Body of pancreas (tissue), 4 donors: ENCODE measurements at regions not wholly inside any gene's neighbourhood (a gene's known extent, or its start where the extent isn't known, plus 50 kb on each side); places are given as distances from the start of the nearest gene placed in this dataset.

Experiments
- ATAC-seq: fragments of 150-250 bp; one replicate; pipeline ENCODE4 v1.9.1; 2016
- DNase-seq, 4 donors: peaks; one replicate each; pipeline ENCODE4 v3.0.0-alpha.2; 2019
- H3K27ac ChIP-seq, 4 donors: fragments of 200-600 bp; sonication (generic); 1 replicate in 3 of 4; 2 replicates in 1 of 4; pipeline versions ENCODE4 v1.5.1 to v1.6.1; 2016 to 2019; ENCODE audit warnings: mild to moderate bottlenecking in 1 of 4, mixed read lengths in 1 of 4, moderate library complexity in 1 of 4
- H3K27me3 ChIP-seq, 2 donors: fragments of 200-600 bp; sonication (generic); one replicate each; pipeline ENCODE4 v1.6.0; 2016; ENCODE audit warnings: mild to moderate bottlenecking in 1 of 2
- H3K36me3 ChIP-seq, 2 donors: fragments of 200-600 bp; sonication (generic); replicated peaks in 1 of 2; 2 replicates each; pipeline ENCODE4 v1.5.1; 2016; ENCODE audit warnings: low read depth in 2 of 2; ENCODE audit not compliant: insufficient read depth in 1 of 2
- H3K4me1 ChIP-seq: fragments of 200-600 bp; sonication (generic); one replicate; pipeline ENCODE4 v1.6.0; 2016
- H3K4me3 ChIP-seq, 2 donors: fragments of 200-600 bp; sonication (generic); 1 replicate in 1 of 2; 2 replicates in 1 of 2; pipeline ENCODE4 v1.5.1; 2016 to 2019
- H3K9me3 ChIP-seq, 3 donors: fragments of 200-600 bp; sonication (generic); 1 replicate in 2 of 3; 2 replicates in 1 of 3; pipeline ENCODE4 v1.5.1; 2016
- POLR2A ChIP-seq, 3 donors: fragments of 450-650 bp; IDR thresholded peaks; one replicate each; pipeline ENCODE4 v1.6.1; 2016; ENCODE audit warnings: antibody characterized with exemption in 3 of 3, mild to moderate bottlenecking in 2 of 3
- WGBS, 2 donors: methylation state at CpG; one replicate each; pipeline ENCODE4 v1.1.5; 2017; 5-methylcytosine and 5-hydroxymethylcytosine counted together
- intact Hi-C: fragments of 100-400 bp; cut with DNase I; formaldehyde crosslinking; loops from one replicate; pipeline ENCODE4 v1.15.1; 2023
- TF ChIP-seq, protein P1 (sequence below), 7 experiments: fragments of 450-650 bp in 4 of 7; fragments of 200-600 bp in 3 of 7; sonication (generic) in 3 of 7; IDR thresholded peaks; one replicate each; pipeline ENCODE4 v1.5.1; 2016 to 2019; ENCODE audit warnings: antibody characterized with exemption in 7 of 7

DNA sequence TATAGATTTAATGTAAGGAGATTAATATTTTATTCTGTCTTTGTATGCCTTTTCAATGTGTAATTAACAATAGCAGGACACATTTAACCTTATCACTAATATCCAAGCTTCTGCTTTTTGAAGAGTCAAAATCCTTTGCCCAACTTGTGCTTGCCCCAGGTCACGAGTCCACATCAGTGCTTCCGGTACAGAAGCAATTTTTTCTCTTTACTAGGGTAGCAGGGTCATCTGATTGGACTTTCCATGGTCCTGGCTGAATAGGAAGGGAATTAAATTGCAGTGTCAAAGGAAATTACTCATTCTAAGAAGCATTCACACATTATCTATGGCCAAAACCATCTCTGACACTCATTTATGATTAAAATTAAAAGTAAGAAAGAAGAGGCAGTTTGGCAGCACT, 460.5 kb upstream of the ADGRL2 start:
- intact Hi-C loops = no loop called here
- Histone ChIP-seq H3K4me3 (no peak overlapping the region), H3K36me3 (no peaks in the 10 kb centered on the region), H3K27ac (no peak overlapping the region), H3K27me3 (no peaks in the 10 kb centered on the region), H3K4me1 (no peaks in the 10 kb centered on the region), H3K9me3 (no peaks in the 10 kb centered on the region)
- ATAC-seq (no peak), DNase-seq (no peak)
- 41 to 55% methylated on average over 2 of the region's 2 CpGs for WGBS, 2 donors
- no peak for TF ChIP-seq POLR2A (IDR thresholded peaks at IDR 0.05)
- TF ChIP-seq, protein P1, sequence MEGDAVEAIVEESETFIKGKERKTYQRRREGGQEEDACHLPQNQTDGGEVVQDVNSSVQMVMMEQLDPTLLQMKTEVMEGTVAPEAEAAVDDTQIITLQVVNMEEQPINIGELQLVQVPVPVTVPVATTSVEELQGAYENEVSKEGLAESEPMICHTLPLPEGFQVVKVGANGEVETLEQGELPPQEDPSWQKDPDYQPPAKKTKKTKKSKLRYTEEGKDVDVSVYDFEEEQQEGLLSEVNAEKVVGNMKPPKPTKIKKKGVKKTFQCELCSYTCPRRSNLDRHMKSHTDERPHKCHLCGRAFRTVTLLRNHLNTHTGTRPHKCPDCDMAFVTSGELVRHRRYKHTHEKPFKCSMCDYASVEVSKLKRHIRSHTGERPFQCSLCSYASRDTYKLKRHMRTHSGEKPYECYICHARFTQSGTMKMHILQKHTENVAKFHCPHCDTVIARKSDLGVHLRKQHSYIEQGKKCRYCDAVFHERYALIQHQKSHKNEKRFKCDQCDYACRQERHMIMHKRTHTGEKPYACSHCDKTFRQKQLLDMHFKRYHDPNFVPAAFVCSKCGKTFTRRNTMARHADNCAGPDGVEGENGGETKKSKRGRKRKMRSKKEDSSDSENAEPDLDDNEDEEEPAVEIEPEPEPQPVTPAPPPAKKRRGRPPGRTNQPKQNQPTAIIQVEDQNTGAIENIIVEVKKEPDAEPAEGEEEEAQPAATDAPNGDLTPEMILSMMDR (IDR thresholded peaks at IDR 0.05) = no peak

DNA sequence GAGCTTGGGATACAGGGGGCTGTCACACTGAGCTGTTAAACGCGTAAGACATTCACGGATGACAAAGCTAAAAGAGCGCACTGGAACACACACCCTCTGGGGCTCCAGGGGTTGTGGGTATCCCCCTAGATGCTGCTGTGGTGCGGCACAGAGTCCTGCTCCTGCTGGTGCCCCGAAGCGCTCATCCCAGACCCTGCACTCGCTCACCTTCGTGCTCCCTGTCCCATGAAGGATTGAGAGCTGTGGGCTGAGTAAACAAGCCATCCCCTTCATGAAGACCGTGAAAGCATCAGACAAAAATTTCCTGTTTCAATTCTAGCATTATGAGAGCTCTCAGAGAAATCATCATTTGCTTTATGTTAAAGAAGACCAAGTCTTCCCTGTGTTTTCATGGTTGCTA, 463.5 kb upstream of the ADGRL2 start:
- Histone ChIP-seq H3K36me3 (no peaks in the 10 kb centered on the region), H3K4me3 (no peak overlapping the region), H3K4me1 (no peaks in the 10 kb centered on the region), H3K27me3 (no peaks in the 10 kb centered on the region), H3K27ac (no peak overlapping the region), H3K9me3 (no peaks in the 10 kb centered on the region)
- TF ChIP-seq, protein P1 (IDR thresholded peaks at IDR 0.05) = no peak
- no peak for TF ChIP-seq POLR2A (IDR thresholded peaks at IDR 0.05)
- ATAC-seq = no peak
- intact Hi-C loops = no loop called here
- WGBS, 2 donors = 85 to 89% methylated on average over 10 of the region's 10 CpGs
- no peak for DNase-seq

DNA sequence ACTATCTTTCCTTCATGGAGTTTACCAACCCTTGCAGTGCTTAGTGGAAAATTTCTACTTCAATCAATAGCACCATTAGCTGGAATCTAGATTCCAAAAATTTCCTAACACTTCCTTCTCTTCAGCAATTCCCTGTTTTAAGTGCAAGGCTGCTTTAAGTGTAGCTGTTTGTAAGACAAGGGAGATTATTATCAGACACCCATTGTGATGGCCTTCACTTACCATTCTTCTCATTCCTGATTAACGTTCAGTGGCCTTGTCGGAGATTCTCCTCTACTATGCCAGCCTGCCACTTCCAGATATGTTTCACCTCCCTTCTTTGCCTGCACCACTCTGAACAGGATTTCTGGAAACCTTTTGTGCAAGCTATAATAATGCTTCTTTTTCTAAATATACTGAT, 464.9 kb upstream of the ADGRL2 start:
- no peak overlapping the region for H3K4me3 ChIP-seq
- H3K27me3 ChIP-seq = no peaks in the 10 kb centered on the region
- no peaks in the 10 kb centered on the region for H3K4me1 ChIP-seq
- WGBS, 2 donors = 29 to 37% methylated on average over 2 of the region's 2 CpGs
- no peaks in the 10 kb centered on the region for H3K36me3 ChIP-seq
- TF ChIP-seq, protein P1 (IDR thresholded peaks at IDR 0.05) = no peak
- TF ChIP-seq POLR2A (IDR thresholded peaks at IDR 0.05) = no peak
- DNase-seq (no peak), ATAC-seq (no peak)
- H3K9me3 ChIP-seq = no peaks in the 10 kb centered on the region
- intact Hi-C loops = no loop called here
- no peak overlapping the region for H3K27ac ChIP-seq

DNA sequence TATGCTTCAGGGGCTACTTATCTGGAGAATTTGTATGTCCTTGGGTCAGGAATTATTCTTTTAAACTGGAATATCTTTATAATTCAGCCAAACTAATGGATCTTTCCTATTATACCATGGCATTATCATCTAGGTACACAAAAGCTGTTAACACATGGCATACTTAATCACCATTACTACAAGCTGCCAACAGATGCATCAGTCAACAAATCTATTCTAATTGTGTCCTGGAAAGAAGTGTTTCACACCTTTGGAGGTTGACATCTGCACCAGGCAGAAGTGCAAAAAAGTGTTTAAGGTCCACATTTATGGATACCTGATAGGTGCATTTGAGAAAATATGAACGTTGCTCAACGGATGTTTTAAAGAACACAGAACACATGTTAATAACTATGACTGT, 470.2 kb upstream of the ADGRL2 start:
- no peaks in the 10 kb centered on the region for H3K36me3 ChIP-seq
- intact Hi-C loops = no loop called here
- no peak for ATAC-seq
- H3K4me3 ChIP-seq = no peak overlapping the region
- DNase-seq = no peak
- 25 to 44% methylated on average over 2 of the region's 2 CpGs for WGBS, 2 donors
- H3K27me3 ChIP-seq = no peaks in the 10 kb centered on the region
- H3K4me1 ChIP-seq = no peaks in the 10 kb centered on the region
- H3K9me3 ChIP-seq = no peaks in the 10 kb centered on the region
- H3K27ac ChIP-seq = no peak overlapping the region
- no peak for TF ChIP-seq POLR2A (IDR thresholded peaks at IDR 0.05)
- TF ChIP-seq, protein P1 (IDR thresholded peaks at IDR 0.05) = no peak

DNA sequence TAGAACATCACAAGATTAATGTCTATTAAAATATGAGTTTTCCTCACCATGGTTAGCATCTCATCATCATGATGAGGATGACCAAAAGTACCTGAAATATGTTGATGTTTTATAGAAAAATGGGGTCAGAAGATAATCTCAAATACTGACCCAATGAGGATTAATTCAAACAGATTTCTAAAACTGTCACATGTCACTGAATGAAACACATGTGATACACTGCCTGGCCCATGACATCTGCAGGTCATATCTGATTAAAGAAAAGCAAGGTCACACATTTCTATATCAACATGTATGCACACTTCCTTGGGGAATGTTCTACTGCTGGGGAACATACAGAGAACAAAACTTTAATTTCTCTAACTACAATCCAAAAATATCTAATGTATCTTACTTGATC, 470.6 kb upstream of the ADGRL2 start:
- no peak overlapping the region for H3K27ac ChIP-seq
- H3K4me1 ChIP-seq = no peaks in the 10 kb centered on the region
- no peak for DNase-seq
- no peak overlapping the region for H3K4me3 ChIP-seq
- intact Hi-C loops = no loop called here
- no peaks in the 10 kb centered on the region for H3K36me3 ChIP-seq
- ATAC-seq = no peak
- no peaks in the 10 kb centered on the region for H3K27me3 ChIP-seq
- H3K9me3 ChIP-seq = no peaks in the 10 kb centered on the region
- TF ChIP-seq, protein P1 (IDR thresholded peaks at IDR 0.05) = no peak
- no peak for TF ChIP-seq POLR2A (IDR thresholded peaks at IDR 0.05)
